Ishikawa (cell line): ENCODE measurements at regions not wholly inside any gene's neighbourhood (a gene's known extent, or its start where the extent isn't known, plus 50 kb on each side); places are given as distances from the start of the nearest gene placed in this dataset.

Experiments
- CEBPB ChIP-seq: IDR thresholded peaks from 2 replicates; pipeline ENCODE4 v1.6.1; 2012
- CREB1 ChIP-seq: IDR thresholded peaks from 2 replicates; pipeline ENCODE4 v1.6.1; 2012; ENCODE audit warnings: low read depth
- EGR1 ChIP-seq: IDR thresholded peaks from 2 replicates; pipeline ENCODE4 v1.6.1; 2012
- EP300 ChIP-seq: IDR thresholded peaks from 2 replicates; pipeline ENCODE4 v1.6.1; 2012; ENCODE audit warnings: borderline replicate concordance
- FOXM1 ChIP-seq: IDR thresholded peaks from 2 replicates; pipeline ENCODE4 v1.6.1; 2012; ENCODE audit warnings: low read depth, borderline replicate concordance
- MAX ChIP-seq: IDR thresholded peaks from 2 replicates; pipeline ENCODE4 v1.6.1; 2012
- NFIC ChIP-seq: IDR thresholded peaks from 2 replicates; pipeline ENCODE4 v1.6.1; 2012
- RAD21 ChIP-seq: IDR thresholded peaks from 2 replicates; pipeline ENCODE4 v1.6.1; 2012; ENCODE audit warnings: low read depth
- REST ChIP-seq: IDR thresholded peaks from 2 replicates; pipeline ENCODE4 v1.6.1; 2012; ENCODE audit warnings: low read depth, mild to moderate bottlenecking
- TAF1 ChIP-seq: IDR thresholded peaks from 2 replicates; pipeline ENCODE4 v1.6.1; 2012; ENCODE audit warnings: low read depth, mild to moderate bottlenecking
- TCF12 ChIP-seq: IDR thresholded peaks from 2 replicates; pipeline ENCODE4 v1.6.1; 2012; ENCODE audit warnings: low read depth
- TEAD4 ChIP-seq: IDR thresholded peaks from 2 replicates; pipeline ENCODE4 v1.6.1; 2012
- USF1 ChIP-seq: IDR thresholded peaks from 2 replicates; pipeline ENCODE4 v1.6.1; 2012
- YY1 ChIP-seq: IDR thresholded peaks from 2 replicates; pipeline ENCODE4 v1.6.1; 2012; ENCODE audit warnings: low read depth
- ZBTB7A ChIP-seq: IDR thresholded peaks from 2 replicates; pipeline ENCODE4 v1.6.1; 2012; ENCODE audit warnings: low read depth

GRCh38 chr10:52952391-52953055, 179.9 kb upstream of the MBL2 start:
- TF ChIP-seq YY1: no peak
- TF ChIP-seq ZBTB7A: no peak

GRCh38 chr10:52951824-52952223, 179.2 kb upstream of the MBL2 start:
- TF ChIP-seq TEAD4 (no peak), RAD21 (peak; percentile 86)

GRCh38 chr10:52950578-52950977, 178.0 kb upstream of the MBL2 start:
- no peak for TF ChIP-seq NFIC
- no peak for TF ChIP-seq CEBPB
- TF ChIP-seq EP300: no peak
- no peak for TF ChIP-seq YY1
- TF ChIP-seq ZBTB7A: no peak
- TF ChIP-seq MAX: no peak
- TF ChIP-seq EGR1: no peak
- TF ChIP-seq REST: no peak
- TF ChIP-seq TCF12: no peak
- TF ChIP-seq TAF1: no peak
- no peak for TF ChIP-seq RAD21
- no peak for TF ChIP-seq TEAD4
- no peak for TF ChIP-seq USF1

- TF ChIP-seq ZBTB7A: no peak
- TF ChIP-seq TCF12: no peak
- no peak for TF ChIP-seq CREB1
- TF ChIP-seq RAD21: peak; percentile 46; the same call in 1 of the 2 replicates
- TF ChIP-seq TAF1: no peak
- no peak for TF ChIP-seq USF1
These were observed 177.3 kb upstream of the MBL2 start for GRCh38 chr10:52949899-52950298.

- TF ChIP-seq RAD21 (no peak), CEBPB (no peak), ZBTB7A (no peak), TEAD4 (no peak), MAX (no peak)
These were observed 173.9 kb upstream of the MBL2 start for GRCh38 chr10:52946486-52946885.

- no peak for TF ChIP-seq REST
- no peak for TF ChIP-seq CREB1
- no peak for TF ChIP-seq NFIC
- TF ChIP-seq TCF12: no peak
- no peak for TF ChIP-seq EGR1
- TF ChIP-seq CEBPB: no peak
- no peak for TF ChIP-seq ZBTB7A
- no peak for TF ChIP-seq RAD21
- TF ChIP-seq FOXM1: no peak
- TF ChIP-seq USF1: no peak
- no peak for TF ChIP-seq TEAD4
- no peak for TF ChIP-seq TAF1
These were observed 168.3 kb upstream of the MBL2 start for GRCh38 chr10:52940921-52941320.

GRCh38 chr10:52939894-52940293, 167.3 kb upstream of the MBL2 start:
- TF ChIP-seq TAF1 (no peak), EP300 (no peak)
